Activated naive CD8-positive, alpha-beta T cell treated with anti-CD3 and anti-CD28 coated beads for 36 hours (primary cell): ENCODE measurements at regions not wholly inside any gene's neighbourhood (a gene's known extent, or its start where the extent isn't known, plus 50 kb on each side); places are given as distances from the start of the nearest gene placed in this dataset.
A peak's percentile ranks its signal among the peaks of the same experiment; 100 is the strongest.
"Not testable (repeated sequence)": the region's sequence is repeated elsewhere in the genome, so short reads cannot be mapped to it uniquely, and the experiment has no call there.

ENCODE experiments used
- DNase-seq: peaks from one replicate; pipeline ENCODE4 v3.0.0; 2021
- H3K27ac Mint-ChIP-seq: one replicate; pipeline ENCODE4 v1.8.0; 2022; ENCODE audit warnings: mild to moderate bottlenecking, moderate library complexity, mixed read lengths
- H3K27me3 Mint-ChIP-seq: one replicate; pipeline ENCODE4 v1.8.0; 2022; ENCODE audit warnings: mild to moderate bottlenecking, mixed read lengths
- H3K36me3 Mint-ChIP-seq: one replicate; pipeline ENCODE4 v1.8.0; 2021; ENCODE audit warnings: mild to moderate bottlenecking, mixed read lengths
- H3K4me1 Mint-ChIP-seq: one replicate; pipeline ENCODE4 v1.8.0; 2021; ENCODE audit warnings: mixed read lengths
- H3K4me3 Mint-ChIP-seq: one replicate; pipeline ENCODE4 v1.8.0; 2022; ENCODE audit warnings: mild to moderate bottlenecking, moderate library complexity, mixed read lengths
- H3K9me3 Mint-ChIP-seq: one replicate; pipeline ENCODE4 v1.8.0; 2022; ENCODE audit warnings: mixed read lengths

- Mint-ChIP-seq H3K9me3 (peaks cover 11% of the 10 kb centered on the region), H3K4me3 (no peak overlapping the region), H3K4me1 (peaks cover 17% of the 10 kb centered on the region), H3K27me3 (no peaks in the 10 kb centered on the region), H3K27ac (no peak overlapping the region), H3K36me3 (peaks cover 74% of the 10 kb centered on the region)
- no peak for DNase-seq
These were observed 86.4 kb upstream of the ZNF746 start for GRCh38 chr7:149584009-149584408.

GRCh38 chr7:149580328-149580727, 82.7 kb upstream of the ZNF746 start:
- DNase-seq: no peak
- Mint-ChIP-seq H3K27ac (peak overlapping the region; percentile 74), H3K27me3 (no peaks in the 10 kb centered on the region), H3K4me1 (peaks cover 14% of the 10 kb centered on the region), H3K9me3 (peaks cover 30% of the 10 kb centered on the region), H3K4me3 (no peak overlapping the region), H3K36me3 (peaks cover 82% of the 10 kb centered on the region)

- Mint-ChIP-seq H3K9me3 (peaks cover 34% of the 10 kb centered on the region), H3K36me3 (peaks cover 78% of the 10 kb centered on the region), H3K4me1 (peaks cover 14% of the 10 kb centered on the region)
- H3K4me3 Mint-ChIP-seq, H3K27ac Mint-ChIP-seq, H3K27me3 Mint-ChIP-seq, DNase-seq: not testable (repeated sequence)
These were observed 81.8 kb upstream of the ZNF746 start for GRCh38 chr7:149579365-149579764.

GRCh38 chr7:149574428-149574827, 76.8 kb upstream of the ZNF746 start:
- H3K27ac Mint-ChIP-seq, H3K4me3 Mint-ChIP-seq, H3K4me1 Mint-ChIP-seq, H3K27me3 Mint-ChIP-seq, DNase-seq: not testable (repeated sequence)
- H3K36me3 Mint-ChIP-seq: peaks cover 71% of the 10 kb centered on the region
- peaks cover 55% of the 10 kb centered on the region for H3K9me3 Mint-ChIP-seq

- H3K9me3 Mint-ChIP-seq: peaks cover 58% of the 10 kb centered on the region
- H3K27ac Mint-ChIP-seq: no peak overlapping the region
- H3K36me3 Mint-ChIP-seq: peaks cover 68% of the 10 kb centered on the region
- H3K27me3 Mint-ChIP-seq: no peaks in the 10 kb centered on the region
- no peak overlapping the region for H3K4me3 Mint-ChIP-seq
- no peaks in the 10 kb centered on the region for H3K4me1 Mint-ChIP-seq
- DNase-seq: no peak
These were observed 75.9 kb upstream of the ZNF746 start for GRCh38 chr7:149573519-149573918.

GRCh38 chr7:149572920-149573319, 75.3 kb upstream of the ZNF746 start:
- H3K4me3 Mint-ChIP-seq, DNase-seq, H3K27me3 Mint-ChIP-seq, H3K4me1 Mint-ChIP-seq, H3K27ac Mint-ChIP-seq: not testable (repeated sequence)
- H3K36me3 Mint-ChIP-seq: peaks cover 67% of the 10 kb centered on the region
- H3K9me3 Mint-ChIP-seq: peaks cover 53% of the 10 kb centered on the region

- Mint-ChIP-seq H3K36me3 (peaks cover 77% of the 10 kb centered on the region), H3K27ac (no peak overlapping the region), H3K27me3 (no peaks in the 10 kb centered on the region), H3K9me3 (peaks cover 43% of the 10 kb centered on the region), H3K4me1 (peaks cover 8% of the 10 kb centered on the region), H3K4me3 (no peak overlapping the region)
- no peak for DNase-seq
These were observed 73.2 kb upstream of the ZNF746 start for GRCh38 chr7:149570784-149571183.

GRCh38 chr7:149569726-149570422, 72.3 kb upstream of the ZNF746 start:
- Mint-ChIP-seq H3K4me1 (peaks cover 13% of the 10 kb centered on the region), H3K4me3 (no peak overlapping the region), H3K36me3 (peaks cover 81% of the 10 kb centered on the region), H3K27me3 (no peaks in the 10 kb centered on the region), H3K27ac (no peak overlapping the region), H3K9me3 (peaks cover 43% of the 10 kb centered on the region)
- no peak for DNase-seq

- Mint-ChIP-seq H3K36me3 (peaks cover 82% of the 10 kb centered on the region), H3K4me1 (peaks cover 13% of the 10 kb centered on the region), H3K9me3 (peaks cover 39% of the 10 kb centered on the region), H3K27me3 (no peaks in the 10 kb centered on the region), H3K4me3 (no peak overlapping the region), H3K27ac (no peak overlapping the region)
- no peak for DNase-seq
These were observed 71.6 kb upstream of the ZNF746 start for GRCh38 chr7:149569025-149569725.

- Mint-ChIP-seq H3K9me3 (peaks cover 33% of the 10 kb centered on the region), H3K36me3 (peaks cover 81% of the 10 kb centered on the region), H3K4me1 (peaks cover 13% of the 10 kb centered on the region), H3K27me3 (no peaks in the 10 kb centered on the region), H3K27ac (no peak overlapping the region), H3K4me3 (no peak overlapping the region)
- no peak for DNase-seq
These were observed 70.6 kb upstream of the ZNF746 start for GRCh38 chr7:149568218-149568617.

GRCh38 chr7:149566103-149566502, 68.5 kb upstream of the ZNF746 start:
- H3K4me1 Mint-ChIP-seq: peaks cover 13% of the 10 kb centered on the region
- peak overlapping the region; percentile 32 for H3K27ac Mint-ChIP-seq
- no peak for DNase-seq
- H3K9me3 Mint-ChIP-seq: peaks cover 18% of the 10 kb centered on the region
- H3K27me3 Mint-ChIP-seq: no peaks in the 10 kb centered on the region
- no peak overlapping the region for H3K4me3 Mint-ChIP-seq
- H3K36me3 Mint-ChIP-seq: peaks cover 62% of the 10 kb centered on the region

- peaks cover 13% of the 10 kb centered on the region for H3K4me1 Mint-ChIP-seq
- H3K4me3 Mint-ChIP-seq: no peak overlapping the region
- H3K9me3 Mint-ChIP-seq: peaks cover 15% of the 10 kb centered on the region
- no peaks in the 10 kb centered on the region for H3K27me3 Mint-ChIP-seq
- H3K27ac Mint-ChIP-seq: peak overlapping the region; percentile 67
- peaks cover 57% of the 10 kb centered on the region for H3K36me3 Mint-ChIP-seq
- DNase-seq: no peak
These were observed 67.4 kb upstream of the ZNF746 start for GRCh38 chr7:149565096-149565382.

- no peak for DNase-seq
- H3K9me3 Mint-ChIP-seq: peaks cover 10% of the 10 kb centered on the region
- peaks cover 55% of the 10 kb centered on the region for H3K36me3 Mint-ChIP-seq
- H3K27ac Mint-ChIP-seq: no peak overlapping the region
- H3K4me3 Mint-ChIP-seq: no peak overlapping the region
- H3K27me3 Mint-ChIP-seq: no peaks in the 10 kb centered on the region
- H3K4me1 Mint-ChIP-seq: peaks cover 13% of the 10 kb centered on the region
These were observed 66.9 kb upstream of the ZNF746 start for GRCh38 chr7:149564340-149565095.

GRCh38 chr7:149562602-149563001, 65.0 kb upstream of the ZNF746 start:
- Mint-ChIP-seq H3K4me1 (peaks cover 13% of the 10 kb centered on the region), H3K27ac (no peak overlapping the region), H3K9me3 (peaks cover 6% of the 10 kb centered on the region), H3K4me3 (no peak overlapping the region), H3K36me3 (peaks cover 40% of the 10 kb centered on the region), H3K27me3 (no peaks in the 10 kb centered on the region)
- no peak for DNase-seq

- Mint-ChIP-seq H3K4me1 (peaks cover 8% of the 10 kb centered on the region), H3K27me3 (no peaks in the 10 kb centered on the region), H3K27ac (no peak overlapping the region), H3K9me3 (peaks cover 5% of the 10 kb centered on the region), H3K4me3 (no peak overlapping the region), H3K36me3 (peaks cover 33% of the 10 kb centered on the region)
- DNase-seq: no peak
These were observed 63.5 kb upstream of the ZNF746 start for GRCh38 chr7:149561072-149561471.
